ENCODE measurements at regions not wholly inside any gene's neighbourhood (a gene's known extent, or its start where the extent isn't known, plus 50 kb on each side); places are given as distances from the start of the nearest gene placed in this dataset.
"Not testable (repeated sequence)": the region's sequence is repeated elsewhere in the genome, so short reads cannot be mapped to it uniquely, and the experiment has no call there.

DNA sequence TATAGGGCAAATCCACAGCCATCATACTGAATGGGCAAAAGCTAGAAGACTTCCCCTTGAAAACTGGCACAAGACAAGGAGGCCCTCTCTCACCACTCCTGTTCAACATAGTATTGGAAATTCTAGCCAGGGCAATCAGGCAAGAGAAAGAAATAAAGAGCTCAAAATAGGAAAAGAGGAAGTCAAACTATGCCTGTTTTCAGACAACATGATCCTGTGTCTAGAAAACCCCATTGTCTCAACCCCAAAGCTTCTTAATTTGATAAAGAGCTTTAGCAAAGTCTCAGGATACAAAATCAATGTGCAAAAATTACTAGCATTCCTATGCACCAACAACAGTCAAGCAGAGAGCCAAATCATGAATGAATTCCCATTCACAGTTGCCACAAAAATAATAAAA is 160.3 kb downstream of the CXXC4 start:
- no peak overlapping the region for H3K27ac ChIP-seq (ENCODE audit: low read depth in 2 of 2, low read length in 1 of 2)
- H3K9me3 ChIP-seq (ENCODE audit: control insufficient read depth in 2 of 2, insufficient read depth in 1 of 2, low read depth in 1 of 2, low read length in 1 of 2) = no peaks in the 10 kb centered on the region
- H3K4me3 ChIP-seq (ENCODE audit: low read depth in 1 of 2, low read length in 2 of 2) = no peak overlapping the region
- no peaks in the 10 kb centered on the region for H3K36me3 ChIP-seq (ENCODE audit: control insufficient read depth in 2 of 2, insufficient read depth in 2 of 2, low read length in 1 of 2)
- no peaks in the 10 kb centered on the region for H3K27me3 ChIP-seq (ENCODE audit: control insufficient read depth in 1 of 2, insufficient read depth in 2 of 2, low read length in 2 of 2)
- no peaks in the 10 kb centered on the region for H3K4me1 ChIP-seq (ENCODE audit: control insufficient read depth in 2 of 2, insufficient read depth in 2 of 2, low read length in 1 of 2)

DNA sequence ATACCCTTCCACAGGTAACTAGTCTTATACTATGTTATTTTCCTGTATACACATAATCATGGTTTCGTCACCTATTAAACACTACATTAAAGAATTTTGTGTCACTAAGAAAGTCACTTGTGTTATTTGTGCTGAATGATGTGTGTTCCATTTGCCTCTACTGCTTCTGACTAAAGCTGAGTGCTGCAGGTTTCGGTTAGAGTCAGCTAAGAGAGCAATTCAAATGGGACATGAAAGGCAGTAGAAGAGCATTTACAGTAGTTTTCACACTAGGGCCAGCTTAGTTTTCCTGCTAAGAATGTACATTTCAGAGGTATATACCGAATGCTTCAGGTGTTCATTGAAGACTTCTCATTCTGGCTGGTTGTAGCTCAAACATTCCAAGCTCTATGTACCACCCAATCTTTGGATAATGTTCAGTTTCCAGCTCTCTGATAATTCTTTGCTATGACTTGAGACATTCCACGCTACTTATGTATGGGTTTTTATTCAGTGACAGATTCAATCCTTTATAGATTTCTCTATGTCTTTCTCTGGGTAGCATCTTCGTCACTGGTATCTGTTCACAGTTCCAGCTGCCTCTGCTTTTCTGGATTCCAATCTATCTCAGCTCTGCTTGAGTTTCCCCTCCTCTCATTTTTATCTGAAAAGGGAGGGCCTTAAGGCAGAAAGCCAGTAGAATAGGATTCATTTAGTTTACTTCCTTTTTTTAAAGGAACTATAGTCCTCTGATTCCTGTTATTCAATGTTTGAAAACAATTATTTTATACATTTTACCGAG is 164.4 kb downstream of the CXXC4 start:
- H3K9me3 ChIP-seq (ENCODE audit: control insufficient read depth in 2 of 2, insufficient read depth in 1 of 2, low read depth in 1 of 2, low read length in 1 of 2) = no peaks in the 10 kb centered on the region
- no peaks in the 10 kb centered on the region for H3K36me3 ChIP-seq (ENCODE audit: control insufficient read depth in 2 of 2, insufficient read depth in 2 of 2, low read length in 1 of 2)
- H3K4me1 ChIP-seq (ENCODE audit: control insufficient read depth in 2 of 2, insufficient read depth in 2 of 2, low read length in 1 of 2) = no peaks in the 10 kb centered on the region
- H3K27ac ChIP-seq (ENCODE audit: low read depth in 2 of 2, low read length in 1 of 2) = no peak overlapping the region
- WGBS, 2 donors = 69 to 70% methylated on average over 6 of the region's 6 CpGs
- H3K27me3 ChIP-seq (ENCODE audit: control insufficient read depth in 1 of 2, insufficient read depth in 2 of 2, low read length in 2 of 2) = no peaks in the 10 kb centered on the region
- H3K4me3 ChIP-seq (ENCODE audit: low read depth in 1 of 2, low read length in 2 of 2) = no peak overlapping the region

DNA sequence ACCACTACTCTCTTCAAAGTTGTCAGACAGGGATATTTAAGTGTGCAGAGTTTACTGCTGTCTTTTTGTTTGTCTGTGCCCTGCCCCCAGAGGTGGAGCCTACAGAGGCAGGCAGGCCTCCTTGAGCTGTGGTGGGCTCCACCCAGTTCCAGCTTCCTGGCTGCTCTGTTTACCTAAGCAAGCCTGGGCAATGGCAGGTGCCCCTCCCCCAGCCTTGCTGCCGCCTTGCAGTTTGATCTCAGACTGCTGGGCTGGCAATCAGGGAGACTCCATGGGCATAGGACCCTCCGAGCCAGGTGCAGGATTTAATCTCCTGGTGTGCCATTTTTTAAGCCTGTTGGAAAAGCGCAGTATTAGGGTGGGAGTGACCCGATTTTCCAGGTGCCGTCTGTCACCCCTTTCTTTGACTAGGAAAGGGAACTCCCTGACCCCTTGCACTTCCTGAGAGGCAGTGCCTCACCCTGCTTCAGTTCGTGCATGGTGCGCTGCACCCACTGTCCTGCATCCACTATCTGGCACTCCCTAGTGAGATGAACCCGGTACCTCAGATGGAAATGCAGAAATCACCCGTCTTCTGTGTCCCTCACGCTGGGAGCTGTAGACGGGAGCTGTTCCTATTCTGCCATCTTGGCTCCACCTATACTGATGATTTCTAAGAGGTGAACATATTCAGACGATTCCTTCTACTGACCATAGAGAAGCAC is 167.6 kb downstream of the CXXC4 start:
- H3K27ac ChIP-seq (ENCODE audit: low read depth in 2 of 2, low read length in 1 of 2) = not testable (repeated sequence)
- WGBS, 2 donors = 87% methylated on average over 12 of the region's 12 CpGs

DNA sequence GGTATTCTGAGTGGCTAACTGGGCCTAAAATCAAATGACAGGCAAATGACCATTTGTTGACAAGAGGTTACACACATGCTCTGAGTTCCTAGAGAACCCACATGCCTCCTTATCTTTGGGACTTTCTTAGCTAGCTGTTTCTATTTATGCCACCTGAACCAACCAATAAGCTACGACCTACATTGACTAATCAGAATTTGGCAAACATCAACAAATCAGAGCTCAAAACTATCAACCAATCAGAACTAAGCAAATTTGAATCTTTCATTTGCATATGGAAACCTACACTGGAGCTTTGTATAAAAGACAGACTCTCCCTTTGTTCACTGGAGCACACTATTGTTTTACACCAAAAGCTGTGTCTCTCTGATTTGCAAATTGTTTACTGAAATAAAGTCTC is 192.0 kb downstream of the CXXC4 start:
- no peaks in the 10 kb centered on the region for H3K4me1 ChIP-seq (ENCODE audit: control insufficient read depth in 2 of 2, insufficient read depth in 2 of 2, low read length in 1 of 2)
- 78 to 80% methylated on average over 1 of the region's 1 CpG for WGBS, 2 donors
- H3K36me3 ChIP-seq (ENCODE audit: control insufficient read depth in 2 of 2, insufficient read depth in 2 of 2, low read length in 1 of 2) = no peaks in the 10 kb centered on the region
- no peaks in the 10 kb centered on the region for H3K27me3 ChIP-seq (ENCODE audit: control insufficient read depth in 1 of 2, insufficient read depth in 2 of 2, low read length in 2 of 2)
- H3K27ac ChIP-seq (ENCODE audit: low read depth in 2 of 2, low read length in 1 of 2) = no peak overlapping the region
- no peaks in the 10 kb centered on the region for H3K9me3 ChIP-seq (ENCODE audit: control insufficient read depth in 2 of 2, insufficient read depth in 1 of 2, low read depth in 1 of 2, low read length in 1 of 2)
- no peak overlapping the region for H3K4me3 ChIP-seq (ENCODE audit: low read depth in 1 of 2, low read length in 2 of 2)

More for the DNA sequence above, 167.6 kb downstream of the CXXC4 start:
- H3K36me3 ChIP-seq (ENCODE audit: control insufficient read depth in 2 of 2, insufficient read depth in 2 of 2, low read length in 1 of 2); H3K27me3 ChIP-seq (ENCODE audit: control insufficient read depth in 1 of 2, insufficient read depth in 2 of 2, low read length in 2 of 2); H3K4me3 ChIP-seq (ENCODE audit: low read depth in 1 of 2, low read length in 2 of 2); H3K9me3 ChIP-seq (ENCODE audit: control insufficient read depth in 2 of 2, insufficient read depth in 1 of 2, low read depth in 1 of 2, low read length in 1 of 2); H3K4me1 ChIP-seq (ENCODE audit: control insufficient read depth in 2 of 2, insufficient read depth in 2 of 2, low read length in 1 of 2): not testable (repeated sequence)

DNA sequence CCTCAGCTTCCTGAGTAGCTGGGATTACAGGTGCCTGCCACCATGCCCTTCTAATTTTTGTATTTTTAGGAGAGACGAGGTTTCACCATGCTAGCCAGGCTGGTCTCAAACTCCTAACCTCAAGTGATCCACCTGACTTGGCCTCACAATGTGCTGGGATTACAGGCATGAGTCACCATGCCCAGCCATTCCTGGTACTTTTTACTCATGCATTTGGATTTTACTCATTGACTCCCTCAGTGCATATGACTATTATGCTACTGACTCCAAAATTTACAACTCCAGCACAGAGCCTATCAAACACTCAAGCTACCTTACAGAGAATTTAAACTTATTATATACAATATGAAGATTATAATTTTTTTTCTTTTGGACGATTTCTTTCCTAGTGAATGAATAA is 199.9 kb downstream of the CXXC4 start:
- H3K36me3 ChIP-seq (ENCODE audit: control insufficient read depth in 2 of 2, insufficient read depth in 2 of 2, low read length in 1 of 2) = no peaks in the 10 kb centered on the region
- H3K27ac ChIP-seq (ENCODE audit: low read depth in 2 of 2, low read length in 1 of 2) = no peak overlapping the region
- no peak overlapping the region for H3K4me3 ChIP-seq (ENCODE audit: low read depth in 1 of 2, low read length in 2 of 2)
- 65% methylated on average over 2 of the region's 2 CpGs for WGBS, 2 donors
- no peaks in the 10 kb centered on the region for H3K27me3 ChIP-seq (ENCODE audit: control insufficient read depth in 1 of 2, insufficient read depth in 2 of 2, low read length in 2 of 2)
- H3K4me1 ChIP-seq (ENCODE audit: control insufficient read depth in 2 of 2, insufficient read depth in 2 of 2, low read length in 1 of 2) = no peaks in the 10 kb centered on the region
- H3K9me3 ChIP-seq (ENCODE audit: control insufficient read depth in 2 of 2, insufficient read depth in 1 of 2, low read depth in 1 of 2, low read length in 1 of 2) = no peaks in the 10 kb centered on the region

DNA sequence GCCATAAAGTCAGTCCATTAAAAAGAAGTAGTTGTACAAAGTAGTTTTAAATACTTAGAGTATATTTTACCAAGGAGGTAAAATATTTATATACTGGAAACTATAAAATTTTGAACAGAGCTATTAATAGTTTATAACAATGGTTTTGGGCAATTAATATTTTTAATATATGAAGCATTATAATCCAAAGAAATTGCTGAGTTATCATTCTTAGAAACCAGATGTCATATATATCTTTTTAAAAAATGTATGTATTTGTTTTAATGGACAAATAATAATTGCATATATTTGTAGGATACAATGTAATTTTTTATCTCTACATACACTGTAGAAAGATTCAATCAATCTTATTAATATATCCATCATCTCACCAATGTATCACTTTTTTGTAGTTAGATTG is 207.8 kb downstream of the CXXC4 start:
- no peaks in the 10 kb centered on the region for H3K36me3 ChIP-seq (ENCODE audit: control insufficient read depth in 2 of 2, insufficient read depth in 2 of 2, low read length in 1 of 2)
- no peaks in the 10 kb centered on the region for H3K9me3 ChIP-seq (ENCODE audit: control insufficient read depth in 2 of 2, insufficient read depth in 1 of 2, low read depth in 1 of 2, low read length in 1 of 2)
- no peak overlapping the region for H3K4me3 ChIP-seq (ENCODE audit: low read depth in 1 of 2, low read length in 2 of 2)
- no peak overlapping the region for H3K27ac ChIP-seq (ENCODE audit: low read depth in 2 of 2, low read length in 1 of 2)
- no peaks in the 10 kb centered on the region for H3K27me3 ChIP-seq (ENCODE audit: control insufficient read depth in 1 of 2, insufficient read depth in 2 of 2, low read length in 2 of 2)
- H3K4me1 ChIP-seq (ENCODE audit: control insufficient read depth in 2 of 2, insufficient read depth in 2 of 2, low read length in 1 of 2) = no peaks in the 10 kb centered on the region

DNA sequence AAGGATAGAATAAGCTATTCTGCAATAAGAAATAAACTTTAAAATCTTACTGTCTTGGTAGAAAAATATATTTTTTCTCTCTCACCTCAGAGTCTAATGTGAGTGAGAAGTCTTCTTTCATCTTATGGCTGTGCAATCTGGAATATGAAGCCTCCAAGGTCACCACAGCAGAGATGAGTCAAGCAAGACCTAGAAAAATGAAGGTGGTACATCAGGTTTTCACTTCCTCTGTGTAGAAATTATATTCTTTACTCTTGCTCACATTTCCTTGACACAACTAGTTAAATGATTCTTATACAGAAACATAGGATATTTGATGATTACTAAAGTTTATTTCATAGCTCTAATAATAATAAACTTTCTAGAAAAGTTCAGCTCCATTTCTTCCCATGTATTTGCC is 211.4 kb downstream of the CXXC4 start:
- no peaks in the 10 kb centered on the region for H3K4me1 ChIP-seq (ENCODE audit: control insufficient read depth in 2 of 2, insufficient read depth in 2 of 2, low read length in 1 of 2)
- H3K4me3 ChIP-seq (ENCODE audit: low read depth in 1 of 2, low read length in 2 of 2) = no peak overlapping the region
- H3K9me3 ChIP-seq (ENCODE audit: control insufficient read depth in 2 of 2, insufficient read depth in 1 of 2, low read depth in 1 of 2, low read length in 1 of 2) = no peaks in the 10 kb centered on the region
- no peaks in the 10 kb centered on the region for H3K36me3 ChIP-seq (ENCODE audit: control insufficient read depth in 2 of 2, insufficient read depth in 2 of 2, low read length in 1 of 2)
- H3K27ac ChIP-seq (ENCODE audit: low read depth in 2 of 2, low read length in 1 of 2) = no peak overlapping the region
- H3K27me3 ChIP-seq (ENCODE audit: control insufficient read depth in 1 of 2, insufficient read depth in 2 of 2, low read length in 2 of 2) = no peaks in the 10 kb centered on the region

DNA sequence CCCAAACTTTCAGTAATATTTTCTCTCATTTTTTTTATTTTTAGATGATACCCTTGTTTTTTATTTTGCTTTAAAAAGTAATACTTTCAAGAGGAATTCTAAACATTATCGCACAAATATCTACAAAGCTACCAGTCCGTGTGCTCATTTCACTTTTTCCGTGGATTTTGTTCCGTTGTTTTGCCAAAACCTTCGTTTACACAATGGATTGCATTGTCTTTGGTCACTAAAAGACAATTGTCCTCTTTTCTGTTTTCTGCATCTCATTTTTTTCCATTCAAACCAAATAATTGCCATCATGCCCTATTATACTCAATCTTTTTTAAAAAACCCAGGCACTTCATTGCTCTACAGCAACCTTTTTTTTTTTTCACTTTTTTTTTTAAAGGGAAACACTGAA is 214.9 kb downstream of the CXXC4 start:
- no peaks in the 10 kb centered on the region for H3K36me3 ChIP-seq (ENCODE audit: control insufficient read depth in 2 of 2, insufficient read depth in 2 of 2, low read length in 1 of 2)
- H3K9me3 ChIP-seq (ENCODE audit: control insufficient read depth in 2 of 2, insufficient read depth in 1 of 2, low read depth in 1 of 2, low read length in 1 of 2) = no peaks in the 10 kb centered on the region
- no peaks in the 10 kb centered on the region for H3K27me3 ChIP-seq (ENCODE audit: control insufficient read depth in 1 of 2, insufficient read depth in 2 of 2, low read length in 2 of 2)
- no peak overlapping the region for H3K27ac ChIP-seq (ENCODE audit: low read depth in 2 of 2, low read length in 1 of 2)
- WGBS, 2 donors = 72 to 74% methylated on average over 5 of the region's 5 CpGs
- H3K4me1 ChIP-seq (ENCODE audit: control insufficient read depth in 2 of 2, insufficient read depth in 2 of 2, low read length in 1 of 2) = no peaks in the 10 kb centered on the region
- no peak overlapping the region for H3K4me3 ChIP-seq (ENCODE audit: low read depth in 1 of 2, low read length in 2 of 2)

DNA sequence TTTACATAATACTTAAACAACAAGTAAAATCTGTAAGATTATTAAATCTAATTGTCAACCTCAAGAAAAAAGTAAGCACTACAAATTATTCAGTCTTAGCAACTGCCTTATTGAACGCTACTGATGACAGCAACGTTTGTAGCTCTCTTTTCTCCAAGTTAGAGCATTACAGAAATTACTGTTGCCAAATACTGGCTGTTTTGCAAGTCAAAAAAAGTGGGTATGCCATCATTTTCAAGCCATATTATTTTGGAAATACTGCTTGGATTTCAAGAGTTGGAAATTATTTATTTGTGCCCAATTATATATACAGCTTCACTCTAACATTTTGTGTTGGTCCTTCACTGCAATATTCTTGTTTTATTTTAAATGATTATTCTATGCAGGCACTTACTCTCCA is 221.7 kb downstream of the CXXC4 start:
- Histone ChIP-seq H3K4me1 (ENCODE audit: control insufficient read depth in 2 of 2, insufficient read depth in 2 of 2, low read length in 1 of 2) (no peaks in the 10 kb centered on the region), H3K9me3 (ENCODE audit: control insufficient read depth in 2 of 2, insufficient read depth in 1 of 2, low read depth in 1 of 2, low read length in 1 of 2) (no peaks in the 10 kb centered on the region), H3K27ac (ENCODE audit: low read depth in 2 of 2, low read length in 1 of 2) (no peak overlapping the region), H3K36me3 (ENCODE audit: control insufficient read depth in 2 of 2, insufficient read depth in 2 of 2, low read length in 1 of 2) (no peaks in the 10 kb centered on the region), H3K27me3 (ENCODE audit: control insufficient read depth in 1 of 2, insufficient read depth in 2 of 2, low read length in 2 of 2) (no peaks in the 10 kb centered on the region), H3K4me3 (ENCODE audit: low read depth in 1 of 2, low read length in 2 of 2) (no peak overlapping the region)
- WGBS, 2 donors = 44 to 53% methylated on average over 2 of the region's 2 CpGs

DNA sequence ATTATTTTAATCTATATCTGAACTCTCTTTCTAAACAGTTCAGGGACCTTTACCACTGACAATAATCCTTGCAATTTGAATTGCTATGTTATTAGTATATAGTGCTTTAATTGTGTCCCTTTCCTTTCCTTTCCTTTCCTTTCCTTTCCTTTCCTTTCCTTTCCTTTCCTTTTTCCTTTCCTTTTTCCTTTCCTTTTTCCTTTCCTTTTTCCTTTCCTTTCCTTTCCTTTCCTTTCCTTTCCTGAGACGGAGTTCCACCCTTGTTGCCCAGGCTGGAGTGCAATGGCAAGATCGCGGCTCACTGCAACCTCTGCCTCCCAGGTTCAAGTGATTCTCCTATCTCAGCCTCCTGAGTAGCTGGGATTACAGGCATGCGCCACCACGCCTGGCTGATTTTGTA is 225.1 kb downstream of the CXXC4 start:
- 93 to 94% methylated on average over 5 of the region's 5 CpGs for WGBS, 2 donors
- not testable (repeated sequence) for H3K9me3 ChIP-seq (ENCODE audit: control insufficient read depth in 2 of 2, insufficient read depth in 1 of 2, low read depth in 1 of 2, low read length in 1 of 2); H3K4me3 ChIP-seq (ENCODE audit: low read depth in 1 of 2, low read length in 2 of 2); H3K4me1 ChIP-seq (ENCODE audit: control insufficient read depth in 2 of 2, insufficient read depth in 2 of 2, low read length in 1 of 2); H3K36me3 ChIP-seq (ENCODE audit: control insufficient read depth in 2 of 2, insufficient read depth in 2 of 2, low read length in 1 of 2); H3K27ac ChIP-seq (ENCODE audit: low read depth in 2 of 2, low read length in 1 of 2); H3K27me3 ChIP-seq (ENCODE audit: control insufficient read depth in 1 of 2, insufficient read depth in 2 of 2, low read length in 2 of 2)
